Neural cell (in vitro differentiated cells): ENCODE measurements at regions not wholly inside any gene's neighbourhood (a gene's known extent, or its start where the extent isn't known, plus 50 kb on each side); places are given as distances from the start of the nearest gene placed in this dataset.
A peak's percentile ranks its signal among the peaks of the same experiment; 100 is the strongest.

Experiments used
- EP300 ChIP-seq: fragments of 450-650 bp; conservative IDR thresholded peaks from 2 replicates; pipeline ENCODE4 v1.6.1; 2014; ENCODE audit warnings: antibody characterized with exemption, mild to moderate bottlenecking, moderate library complexity; ENCODE audit not compliant: poor library complexity, severe bottlenecking
- EZH2 ChIP-seq: fragments of 200-600, 300-800 bp; shearing (Covaris generic), sonication (generic); IDR thresholded peaks from 2 replicates; pipeline ENCODE4 v1.6.1; 2014; ENCODE audit warnings: antibody characterized with exemption, low read length, borderline replicate concordance, mild to moderate bottlenecking; ENCODE audit not compliant: insufficient read depth, poor library complexity, severe bottlenecking
- POLR2AphosphoS5 ChIP-seq: IDR thresholded peaks from 2 replicates; pipeline ENCODE4 v1.6.1; 2012
- TF ChIP-seq, protein P1 (sequence below): fragments of 450-650 bp; IDR thresholded peaks from 2 replicates; pipeline ENCODE4 v1.5.1; 2014; ENCODE audit warnings: antibody characterized with exemption, mild to moderate bottlenecking, moderate library complexity; ENCODE audit not compliant: poor library complexity, severe bottlenecking
- TF ChIP-seq, protein P2 (sequence below): IDR thresholded peaks from 2 replicates; pipeline ENCODE4 v1.6.1; 2012; ENCODE audit warnings: borderline replicate concordance

DNA sequence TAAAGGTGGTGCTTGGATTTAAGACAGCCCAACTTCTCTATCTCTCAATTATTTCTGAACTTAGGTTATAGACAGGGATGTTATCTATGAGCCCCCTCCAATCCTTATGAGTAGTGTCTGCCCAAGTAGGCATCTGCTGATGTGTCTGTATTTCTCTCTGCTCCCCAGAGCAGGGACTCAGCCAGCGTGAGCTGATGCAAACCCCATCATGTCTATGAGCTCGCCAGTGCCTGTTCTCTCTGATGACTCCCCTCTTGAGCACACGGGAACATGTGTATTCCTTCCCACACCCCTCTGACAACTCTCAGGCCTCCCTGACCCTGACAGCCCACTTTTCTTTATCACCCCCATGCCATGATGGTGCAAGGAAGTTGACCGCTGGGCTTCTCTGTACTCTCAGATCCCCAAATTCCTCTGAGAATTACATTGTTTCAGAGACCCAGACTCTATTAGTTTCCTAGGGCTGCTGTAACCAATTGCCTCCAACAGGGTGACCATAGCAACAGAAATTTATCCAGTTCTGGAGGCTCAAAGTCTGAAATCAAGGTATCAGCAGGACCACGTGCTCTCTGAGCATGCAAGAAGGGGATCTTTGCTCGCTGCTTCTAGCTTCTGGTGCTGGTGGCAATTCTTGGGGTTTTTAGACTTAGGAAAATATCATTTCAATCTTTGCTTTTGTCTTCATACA, 73.5 kb upstream of the ST8SIA2 start:
- TF ChIP-seq EZH2: no peak
- TF ChIP-seq, protein P1, sequence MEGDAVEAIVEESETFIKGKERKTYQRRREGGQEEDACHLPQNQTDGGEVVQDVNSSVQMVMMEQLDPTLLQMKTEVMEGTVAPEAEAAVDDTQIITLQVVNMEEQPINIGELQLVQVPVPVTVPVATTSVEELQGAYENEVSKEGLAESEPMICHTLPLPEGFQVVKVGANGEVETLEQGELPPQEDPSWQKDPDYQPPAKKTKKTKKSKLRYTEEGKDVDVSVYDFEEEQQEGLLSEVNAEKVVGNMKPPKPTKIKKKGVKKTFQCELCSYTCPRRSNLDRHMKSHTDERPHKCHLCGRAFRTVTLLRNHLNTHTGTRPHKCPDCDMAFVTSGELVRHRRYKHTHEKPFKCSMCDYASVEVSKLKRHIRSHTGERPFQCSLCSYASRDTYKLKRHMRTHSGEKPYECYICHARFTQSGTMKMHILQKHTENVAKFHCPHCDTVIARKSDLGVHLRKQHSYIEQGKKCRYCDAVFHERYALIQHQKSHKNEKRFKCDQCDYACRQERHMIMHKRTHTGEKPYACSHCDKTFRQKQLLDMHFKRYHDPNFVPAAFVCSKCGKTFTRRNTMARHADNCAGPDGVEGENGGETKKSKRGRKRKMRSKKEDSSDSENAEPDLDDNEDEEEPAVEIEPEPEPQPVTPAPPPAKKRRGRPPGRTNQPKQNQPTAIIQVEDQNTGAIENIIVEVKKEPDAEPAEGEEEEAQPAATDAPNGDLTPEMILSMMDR: peak; percentile 39
- TF ChIP-seq POLR2AphosphoS5: no peak
- TF ChIP-seq, protein P2, sequence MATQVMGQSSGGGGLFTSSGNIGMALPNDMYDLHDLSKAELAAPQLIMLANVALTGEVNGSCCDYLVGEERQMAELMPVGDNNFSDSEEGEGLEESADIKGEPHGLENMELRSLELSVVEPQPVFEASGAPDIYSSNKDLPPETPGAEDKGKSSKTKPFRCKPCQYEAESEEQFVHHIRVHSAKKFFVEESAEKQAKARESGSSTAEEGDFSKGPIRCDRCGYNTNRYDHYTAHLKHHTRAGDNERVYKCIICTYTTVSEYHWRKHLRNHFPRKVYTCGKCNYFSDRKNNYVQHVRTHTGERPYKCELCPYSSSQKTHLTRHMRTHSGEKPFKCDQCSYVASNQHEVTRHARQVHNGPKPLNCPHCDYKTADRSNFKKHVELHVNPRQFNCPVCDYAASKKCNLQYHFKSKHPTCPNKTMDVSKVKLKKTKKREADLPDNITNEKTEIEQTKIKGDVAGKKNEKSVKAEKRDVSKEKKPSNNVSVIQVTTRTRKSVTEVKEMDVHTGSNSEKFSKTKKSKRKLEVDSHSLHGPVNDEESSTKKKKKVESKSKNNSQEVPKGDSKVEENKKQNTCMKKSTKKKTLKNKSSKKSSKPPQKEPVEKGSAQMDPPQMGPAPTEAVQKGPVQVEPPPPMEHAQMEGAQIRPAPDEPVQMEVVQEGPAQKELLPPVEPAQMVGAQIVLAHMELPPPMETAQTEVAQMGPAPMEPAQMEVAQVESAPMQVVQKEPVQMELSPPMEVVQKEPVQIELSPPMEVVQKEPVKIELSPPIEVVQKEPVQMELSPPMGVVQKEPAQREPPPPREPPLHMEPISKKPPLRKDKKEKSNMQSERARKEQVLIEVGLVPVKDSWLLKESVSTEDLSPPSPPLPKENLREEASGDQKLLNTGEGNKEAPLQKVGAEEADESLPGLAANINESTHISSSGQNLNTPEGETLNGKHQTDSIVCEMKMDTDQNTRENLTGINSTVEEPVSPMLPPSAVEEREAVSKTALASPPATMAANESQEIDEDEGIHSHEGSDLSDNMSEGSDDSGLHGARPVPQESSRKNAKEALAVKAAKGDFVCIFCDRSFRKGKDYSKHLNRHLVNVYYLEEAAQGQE: no peak
- no peak for TF ChIP-seq EP300
